Neuron (in vitro differentiated cells): ENCODE measurements at regions not wholly inside any gene's neighbourhood (a gene's known extent, or its start where the extent isn't known, plus 50 kb on each side); places are given as distances from the start of the nearest gene placed in this dataset.

Experiments used
- H2AFZ ChIP-seq: one replicate; pipeline ENCODE4 v1.6.1; 2013; ENCODE audit warnings: low read depth, mild to moderate bottlenecking, inconsistent platforms, low read length, moderate library complexity
- H3K27me3 ChIP-seq: one replicate; pipeline ENCODE4 v1.6.1; 2013; ENCODE audit warnings: low read length; ENCODE audit not compliant: insufficient read depth
- H3K36me3 ChIP-seq: one replicate; pipeline ENCODE4 v1.6.1; 2013; ENCODE audit warnings: low read length; ENCODE audit not compliant: insufficient read depth
- H3K4me1 ChIP-seq: one replicate; pipeline ENCODE4 v1.6.1; 2013; ENCODE audit warnings: low read length; ENCODE audit not compliant: insufficient read depth
- H3K4me3 ChIP-seq: 2 replicates; pipeline ENCODE4 v1.5.1; 2013; ENCODE audit warnings: mild to moderate bottlenecking, low read length, moderate library complexity
- H3K9me3 ChIP-seq: one replicate; pipeline ENCODE4 v1.6.1; 2013; ENCODE audit warnings: low read length

DNA sequence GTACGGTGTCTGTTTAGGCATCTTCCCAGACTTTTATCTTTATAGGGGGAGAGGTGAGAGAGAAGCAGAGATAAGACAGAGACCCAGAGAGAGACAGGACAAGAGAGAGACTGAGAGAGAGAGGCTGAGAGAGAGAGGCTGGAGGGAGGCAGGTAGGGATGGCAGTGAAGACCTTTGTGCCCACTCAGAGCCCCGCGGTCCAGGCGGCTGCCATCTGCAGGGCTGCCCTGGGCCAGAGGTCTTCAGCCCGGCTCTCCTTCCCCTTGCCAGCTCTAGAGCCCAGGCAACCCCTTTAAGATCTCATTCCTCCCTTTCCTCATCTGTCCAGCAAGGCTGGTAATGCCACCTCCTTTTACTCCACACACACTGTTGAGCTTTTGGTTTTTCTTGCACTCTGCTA, 610.0 kb downstream of the GALR1 start:
- no peaks in the 10 kb centered on the region for H3K9me3 ChIP-seq
- no peaks in the 10 kb centered on the region for H3K4me1 ChIP-seq
- H3K27me3 ChIP-seq, result peaks cover 2% of the 10 kb centered on the region
- H3K4me3 ChIP-seq, result no peak overlapping the region
- H3K36me3 ChIP-seq, result no peaks in the 10 kb centered on the region
- H2AFZ ChIP-seq, result no peak overlapping the region

- H3K27me3 ChIP-seq, result no peaks in the 10 kb centered on the region
Measured at GRCh38 chr18:77862066-77862757, 612.6 kb downstream of the GALR1 start.

DNA sequence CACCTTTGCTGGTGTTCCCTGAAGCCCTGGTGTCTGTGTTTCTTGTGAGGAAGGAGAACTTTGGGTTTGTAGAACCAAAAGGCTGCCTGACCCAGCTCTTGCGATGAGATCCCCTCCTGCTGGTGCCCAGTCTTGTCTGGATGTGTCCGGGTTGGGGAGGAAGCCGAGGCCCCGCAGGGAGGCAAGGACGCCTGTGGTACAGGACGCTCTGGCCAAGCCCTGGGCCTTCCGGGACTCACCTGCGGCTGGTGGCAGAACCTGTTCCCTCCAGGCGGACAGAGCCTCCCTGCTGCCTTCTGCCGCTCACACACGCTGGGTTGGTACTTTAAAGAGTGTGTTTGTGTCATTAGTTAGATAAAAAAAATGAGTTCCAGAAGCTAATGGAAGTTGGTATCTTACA, 616.2 kb downstream of the GALR1 start:
- Histone ChIP-seq H2AFZ (no peak overlapping the region), H3K4me1 (no peaks in the 10 kb centered on the region)

More at GRCh38 chr18:77862066-77862757, 612.6 kb downstream of the GALR1 start:
- H3K4me1 ChIP-seq, result no peaks in the 10 kb centered on the region
- no peak overlapping the region for H3K4me3 ChIP-seq
- H2AFZ ChIP-seq, result no peak overlapping the region
- no peaks in the 10 kb centered on the region for H3K9me3 ChIP-seq
- H3K36me3 ChIP-seq, result no peaks in the 10 kb centered on the region

DNA sequence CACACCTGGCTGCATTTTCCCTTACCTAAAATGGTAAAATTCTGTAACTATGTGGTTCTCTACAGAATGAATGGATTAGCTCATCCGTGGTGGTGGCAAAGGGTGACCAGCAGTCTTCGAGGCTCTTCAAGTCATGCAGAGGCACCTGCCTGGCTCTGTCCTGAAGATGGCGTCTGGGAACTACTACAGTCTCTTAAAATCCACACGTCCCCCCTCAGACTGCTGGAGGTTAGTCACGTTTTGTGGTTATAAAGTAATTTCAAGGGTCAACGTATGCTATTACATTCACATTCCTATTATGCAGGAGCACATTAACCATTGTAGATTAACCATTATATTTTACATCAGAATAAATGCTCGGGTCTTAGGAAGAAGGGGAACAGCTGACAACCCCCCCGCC, 616.7 kb downstream of the GALR1 start:
- no peak overlapping the region for H2AFZ ChIP-seq
- no peaks in the 10 kb centered on the region for H3K4me1 ChIP-seq
- H3K4me3 ChIP-seq, result no peak overlapping the region
- no peaks in the 10 kb centered on the region for H3K36me3 ChIP-seq
- no peaks in the 10 kb centered on the region for H3K9me3 ChIP-seq
- H3K27me3 ChIP-seq, result no peaks in the 10 kb centered on the region

More for the DNA sequence above, 616.2 kb downstream of the GALR1 start:
- Histone ChIP-seq H3K27me3 (no peaks in the 10 kb centered on the region), H3K36me3 (no peaks in the 10 kb centered on the region), H3K4me3 (no peak overlapping the region), H3K9me3 (no peaks in the 10 kb centered on the region)

DNA sequence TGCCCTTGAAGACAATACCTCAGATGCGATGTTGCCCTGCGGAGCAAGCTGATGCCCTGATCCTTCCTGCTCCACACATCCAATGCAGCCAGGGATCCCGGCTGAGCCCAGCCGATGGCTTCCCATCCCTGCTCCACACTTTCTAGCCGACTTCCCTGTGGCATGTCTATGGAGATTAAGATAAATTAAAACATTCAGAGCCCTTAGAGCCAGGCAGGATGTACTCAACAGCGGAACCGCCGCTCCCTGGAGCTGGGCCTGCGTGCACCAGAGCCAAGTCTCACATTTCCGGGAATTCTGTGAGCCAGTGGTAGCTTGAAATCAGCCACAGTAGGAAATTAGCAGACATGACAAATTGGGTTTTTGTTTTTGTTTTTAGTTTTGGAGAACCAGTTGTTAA, 620.6 kb downstream of the GALR1 start:
- H3K4me3 ChIP-seq, result no peak overlapping the region
- no peak overlapping the region for H2AFZ ChIP-seq
- H3K36me3 ChIP-seq, result no peaks in the 10 kb centered on the region
- H3K27me3 ChIP-seq, result no peaks in the 10 kb centered on the region
- H3K4me1 ChIP-seq, result no peaks in the 10 kb centered on the region
- no peaks in the 10 kb centered on the region for H3K9me3 ChIP-seq

GRCh38 chr18:77870894-77871293, 621.2 kb downstream of the GALR1 start:
- no peak overlapping the region for H3K4me3 ChIP-seq
- H2AFZ ChIP-seq, result no peak overlapping the region
- H3K27me3 ChIP-seq, result no peaks in the 10 kb centered on the region
- H3K9me3 ChIP-seq, result no peaks in the 10 kb centered on the region
- no peaks in the 10 kb centered on the region for H3K36me3 ChIP-seq
- H3K4me1 ChIP-seq, result no peaks in the 10 kb centered on the region

- no peaks in the 10 kb centered on the region for H3K36me3 ChIP-seq
- H3K4me3 ChIP-seq, result no peak overlapping the region
- H3K4me1 ChIP-seq, result no peaks in the 10 kb centered on the region
- no peak overlapping the region for H2AFZ ChIP-seq
- no peaks in the 10 kb centered on the region for H3K27me3 ChIP-seq
- no peaks in the 10 kb centered on the region for H3K9me3 ChIP-seq
Measured at GRCh38 chr18:77872166-77872565, 622.5 kb downstream of the GALR1 start.

DNA sequence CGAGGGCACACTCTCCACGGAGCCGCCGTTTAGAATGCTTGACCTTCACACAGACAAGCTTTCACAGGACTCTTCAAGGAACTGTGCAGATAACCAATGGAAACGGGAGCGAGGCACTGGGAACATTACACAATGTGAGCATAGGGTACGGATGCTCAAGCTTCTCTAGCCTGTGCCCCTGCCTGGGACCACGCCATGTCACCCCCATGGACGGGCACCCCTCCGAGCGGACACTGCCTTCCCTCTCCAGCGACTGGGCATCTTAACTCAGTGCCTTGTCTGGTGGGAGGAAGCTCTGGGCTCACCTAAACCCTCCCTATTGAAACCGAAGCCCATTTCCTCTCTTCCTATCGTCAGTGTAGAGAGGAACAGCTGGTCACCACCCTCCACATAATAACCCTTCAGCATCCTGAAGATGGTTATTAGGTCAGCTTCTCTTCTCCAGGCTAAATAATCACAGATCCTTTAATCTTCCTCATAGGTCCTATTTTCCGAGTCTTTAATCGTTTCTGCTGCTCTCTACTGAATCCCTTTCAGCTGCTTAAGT, 626.7 kb downstream of the GALR1 start:
- H3K36me3 ChIP-seq, result no peaks in the 10 kb centered on the region
- no peak overlapping the region for H2AFZ ChIP-seq
- no peaks in the 10 kb centered on the region for H3K4me1 ChIP-seq
- no peaks in the 10 kb centered on the region for H3K9me3 ChIP-seq
- H3K27me3 ChIP-seq, result no peaks in the 10 kb centered on the region
- no peak overlapping the region for H3K4me3 ChIP-seq

- H3K4me1 ChIP-seq, result no peaks in the 10 kb centered on the region
- H3K27me3 ChIP-seq, result no peaks in the 10 kb centered on the region
- H3K36me3 ChIP-seq, result no peaks in the 10 kb centered on the region
- no peak overlapping the region for H2AFZ ChIP-seq
- H3K4me3 ChIP-seq, result no peak overlapping the region
- H3K9me3 ChIP-seq, result no peaks in the 10 kb centered on the region
Measured at GRCh38 chr18:77879829-77880228, 630.2 kb downstream of the GALR1 start.

DNA sequence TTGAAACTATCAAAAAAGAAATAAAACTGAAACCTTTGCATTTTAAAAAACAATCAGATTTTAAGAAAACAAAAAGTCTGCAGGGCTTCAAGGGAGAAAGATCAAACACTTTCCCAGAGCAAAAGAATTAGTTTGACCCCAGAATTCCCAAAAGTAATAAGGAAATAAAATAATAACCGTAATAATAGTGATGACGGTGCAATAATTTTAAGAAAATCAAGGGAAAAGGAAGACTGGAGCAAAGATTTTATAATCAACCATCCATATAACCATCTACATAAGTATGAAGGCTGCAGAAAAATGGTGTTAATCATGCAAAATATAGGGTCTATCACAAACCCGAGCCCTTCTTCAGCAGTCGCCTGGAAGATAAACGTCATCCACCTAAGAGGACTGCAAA, 634.8 kb downstream of the GALR1 start:
- Histone ChIP-seq H2AFZ (no peak overlapping the region), H3K27me3 (no peaks in the 10 kb centered on the region), H3K4me3 (no peak overlapping the region), H3K36me3 (no peaks in the 10 kb centered on the region), H3K9me3 (no peaks in the 10 kb centered on the region), H3K4me1 (no peaks in the 10 kb centered on the region)

GRCh38 chr18:77894060-77894459, 644.4 kb downstream of the GALR1 start:
- Histone ChIP-seq H3K4me3 (no peak overlapping the region), H2AFZ (no peak overlapping the region), H3K9me3 (no peaks in the 10 kb centered on the region), H3K27me3 (no peaks in the 10 kb centered on the region), H3K36me3 (no peaks in the 10 kb centered on the region), H3K4me1 (no peaks in the 10 kb centered on the region)

DNA sequence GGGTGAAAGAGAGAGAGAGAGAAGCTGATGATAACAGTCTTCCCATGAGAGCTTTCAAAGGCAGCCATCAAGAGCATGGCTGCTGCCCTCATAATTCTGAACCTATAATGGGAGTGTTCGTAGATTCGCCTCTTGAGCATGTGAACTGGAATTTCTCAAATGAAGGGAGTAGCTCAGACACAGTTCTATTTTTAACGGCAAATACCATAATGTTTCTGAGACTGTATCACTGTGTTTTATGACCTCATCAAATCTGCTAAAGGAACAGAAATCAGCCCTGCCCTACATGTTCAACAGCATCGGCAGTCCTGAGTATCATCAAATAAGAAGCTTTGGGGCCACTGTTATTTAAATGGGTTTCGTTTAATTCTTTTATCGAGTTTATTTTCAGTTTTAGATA, 645.6 kb downstream of the GALR1 start:
- Histone ChIP-seq H2AFZ (no peak overlapping the region), H3K4me1 (peaks cover under 1% of the 10 kb centered on the region), H3K27me3 (no peaks in the 10 kb centered on the region), H3K4me3 (no peak overlapping the region), H3K9me3 (no peaks in the 10 kb centered on the region), H3K36me3 (no peaks in the 10 kb centered on the region)

DNA sequence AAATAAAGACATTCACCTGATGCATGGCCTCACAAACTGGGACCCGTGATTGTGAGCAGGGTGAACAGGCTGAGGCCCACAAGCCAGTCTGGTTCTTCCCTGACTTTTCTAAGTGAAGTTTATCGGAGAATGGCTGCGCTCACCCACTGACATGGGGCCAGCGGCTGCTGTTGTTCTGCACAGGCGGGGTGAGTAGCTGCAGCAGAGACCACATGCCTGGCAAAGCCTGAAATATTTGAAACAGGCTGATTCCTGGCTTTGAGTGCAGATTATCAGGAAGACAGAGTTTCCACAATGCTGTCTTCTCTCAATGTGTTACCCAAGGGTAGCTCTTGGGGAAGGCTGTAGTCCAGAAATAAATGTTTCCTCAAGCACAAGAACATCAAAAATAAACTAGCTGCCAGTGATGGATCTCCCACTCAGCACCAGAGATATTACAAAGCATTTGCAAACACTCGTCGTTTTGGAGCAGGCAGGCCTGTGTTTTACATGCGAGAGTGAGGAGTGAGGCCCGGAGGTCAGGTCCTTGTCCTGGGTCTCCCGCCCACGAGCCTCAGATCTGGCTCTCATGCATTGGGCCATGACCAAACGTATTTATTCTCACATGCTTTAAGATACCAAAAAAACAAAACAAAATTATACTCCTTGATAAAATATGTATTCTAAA, 647.1 kb downstream of the GALR1 start:
- no peaks in the 10 kb centered on the region for H3K36me3 ChIP-seq
- no peak overlapping the region for H3K4me3 ChIP-seq
- H2AFZ ChIP-seq, result no peak overlapping the region
- peaks cover 3% of the 10 kb centered on the region for H3K4me1 ChIP-seq
- H3K9me3 ChIP-seq, result no peaks in the 10 kb centered on the region
- no peaks in the 10 kb centered on the region for H3K27me3 ChIP-seq
